ENCODE measurements at regions not wholly inside any gene's neighbourhood (a gene's known extent, or its start where the extent isn't known, plus 50 kb on each side); places are given as distances from the start of the nearest gene placed in this dataset.

DNA sequence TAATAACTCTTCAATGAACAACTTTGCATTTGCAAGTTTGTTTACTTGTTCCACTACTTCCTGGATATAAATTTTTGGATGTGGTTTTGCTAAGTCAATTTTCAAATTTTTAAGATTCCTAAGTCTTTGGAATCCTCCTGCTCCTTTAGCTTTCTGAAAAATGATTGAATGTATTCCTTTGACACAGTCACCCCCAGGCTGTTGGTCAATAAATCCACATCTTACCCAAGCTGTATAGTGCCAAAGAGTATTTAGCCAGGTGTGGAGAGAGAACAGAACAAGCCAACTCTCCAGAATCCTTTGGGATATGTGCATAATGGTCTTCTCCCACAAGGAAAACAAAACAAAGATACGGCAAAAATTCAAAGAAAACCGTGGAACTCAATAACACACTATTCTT, 56.9 kb upstream of the INTU start:
- in situ Hi-C loops (cut with HindIII; ENCODE audit: low sequenced_read_pairs) = no loop called here

DNA sequence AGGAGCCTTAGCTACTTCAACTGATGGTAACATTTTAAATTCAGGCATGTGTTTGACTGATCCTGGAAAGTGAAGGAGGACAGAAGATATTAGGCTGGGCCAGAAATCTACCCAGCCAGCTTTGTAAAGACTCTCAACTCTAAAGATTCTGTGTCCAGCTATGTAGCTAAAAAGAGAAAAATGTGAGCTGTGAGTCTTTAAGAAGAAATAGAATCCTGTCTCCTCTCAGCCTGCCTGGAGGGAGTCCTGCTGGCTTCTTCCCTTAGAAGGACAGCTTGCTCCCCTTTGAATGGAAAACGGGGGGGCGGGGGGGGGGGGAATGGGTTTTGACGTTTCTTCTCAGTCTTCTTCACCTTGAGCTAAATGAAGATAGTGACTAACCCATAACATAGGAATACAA, 54.3 kb upstream of the INTU start:
- in situ Hi-C loops (cut with HindIII; ENCODE audit: low sequenced_read_pairs) = no loop called here

DNA sequence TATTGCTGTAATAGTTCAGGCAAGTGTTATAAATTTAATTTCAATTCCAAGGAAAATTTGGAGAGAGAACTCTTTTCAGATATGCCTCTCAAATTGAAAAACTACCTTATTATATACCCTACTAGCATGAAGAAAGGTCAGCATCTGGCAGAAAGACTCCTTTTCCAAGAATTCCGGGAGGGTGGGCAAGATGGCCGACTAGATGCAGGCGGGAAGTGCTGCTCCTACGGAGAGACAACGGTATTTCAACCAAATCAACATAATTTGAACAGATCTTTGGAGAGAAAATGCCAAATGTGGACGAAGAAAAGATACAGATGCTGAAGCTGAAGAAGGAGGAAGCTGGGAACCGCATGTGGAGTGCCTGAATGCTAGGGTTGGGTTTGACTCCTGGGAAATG, 53.8 kb upstream of the INTU start:
- in situ Hi-C loops (cut with HindIII; ENCODE audit: low sequenced_read_pairs) = no loop called here

DNA sequence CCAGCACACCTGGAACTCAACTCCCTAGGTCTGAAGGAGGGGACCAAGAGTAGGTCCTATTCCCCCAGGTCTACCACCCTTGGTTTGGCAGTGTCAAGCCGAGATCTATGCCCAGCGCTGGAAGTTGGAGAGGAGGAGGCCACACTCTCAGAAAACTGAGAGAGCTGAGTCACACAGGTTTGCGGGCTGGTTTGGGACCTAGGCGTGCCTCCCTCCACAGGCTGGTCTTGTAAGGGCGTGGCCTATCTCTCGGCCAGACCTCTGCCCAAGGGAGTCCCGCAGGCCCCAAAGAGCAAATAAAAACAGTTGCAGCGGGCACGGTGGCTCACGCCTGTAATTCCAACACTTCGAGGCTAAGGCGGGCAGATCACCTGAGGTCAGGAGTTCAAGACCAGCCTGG, 52.9 kb upstream of the INTU start:
- in situ Hi-C loops (cut with HindIII; ENCODE audit: low sequenced_read_pairs) = no loop called here

DNA sequence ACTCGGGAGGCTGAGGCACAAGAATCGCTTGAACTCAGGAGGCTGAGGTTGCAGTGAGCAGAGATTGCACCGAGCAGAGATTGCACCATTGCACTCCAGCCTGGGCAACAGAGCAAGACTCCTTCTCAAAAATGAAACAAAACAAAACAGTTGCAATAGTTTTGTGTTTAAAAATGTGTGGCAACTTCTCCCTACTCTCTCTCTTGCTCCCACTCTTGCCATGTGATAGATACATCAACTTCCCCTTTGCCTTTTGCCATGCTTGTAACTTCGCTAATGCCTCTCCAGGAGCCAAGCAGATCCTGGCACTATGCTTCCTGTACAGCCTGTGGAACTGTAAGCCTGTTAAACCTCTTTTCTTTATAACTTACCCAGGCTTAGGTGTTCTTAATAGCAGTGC, 52.5 kb upstream of the INTU start:
- in situ Hi-C loops (cut with HindIII; ENCODE audit: low sequenced_read_pairs) = no loop called here

DNA sequence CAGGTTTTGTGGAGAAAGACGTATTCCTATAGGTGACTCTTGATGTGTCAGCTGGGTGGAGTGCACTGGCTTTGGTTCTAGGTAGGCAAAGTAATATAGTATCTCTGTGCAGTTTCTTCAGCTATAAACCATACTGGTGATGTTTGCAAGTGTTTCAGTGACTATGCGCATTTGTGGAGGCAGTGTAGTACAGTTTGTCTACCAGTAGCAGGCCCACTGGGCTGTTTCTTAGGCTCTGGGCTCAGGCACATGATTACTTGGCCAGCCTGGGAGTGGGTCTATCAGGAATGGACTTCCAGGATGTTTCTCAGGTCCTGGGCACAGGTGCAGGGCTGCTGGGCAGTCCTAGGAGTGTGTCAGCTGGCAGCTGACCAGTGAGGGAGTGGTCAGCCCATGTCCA, 51.9 kb upstream of the INTU start:
- in situ Hi-C loops (cut with HindIII; ENCODE audit: low sequenced_read_pairs) = no loop called here

Measured in endothelial cell of hepatic sinusoid (primary cell).